ENCODE measurements at regions not wholly inside any gene's neighbourhood (a gene's known extent, or its start where the extent isn't known, plus 50 kb on each side); places are given as distances from the start of the nearest gene placed in this dataset.

DNA sequence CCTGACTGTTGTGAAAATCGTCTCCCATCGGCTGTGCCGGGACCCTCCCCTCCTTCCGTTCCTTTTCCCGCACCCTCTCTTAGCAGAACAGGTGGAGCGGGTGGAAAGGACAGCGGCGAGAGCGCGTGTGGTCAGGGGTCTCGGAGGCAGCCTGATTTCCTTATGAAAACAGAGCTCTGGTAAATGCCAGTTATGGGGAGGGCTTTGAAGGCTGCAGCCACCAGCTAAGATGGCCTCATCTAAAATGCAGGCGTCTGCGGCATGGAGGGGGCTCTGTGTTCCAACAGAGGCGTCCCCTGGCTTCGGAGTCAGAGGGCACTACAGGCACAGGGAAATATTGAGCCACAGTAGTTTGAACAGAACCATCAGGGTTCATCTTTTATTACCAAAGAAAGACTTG is 93.8 kb upstream of the SOX1 start:
- TF ChIP-seq, protein P1, sequence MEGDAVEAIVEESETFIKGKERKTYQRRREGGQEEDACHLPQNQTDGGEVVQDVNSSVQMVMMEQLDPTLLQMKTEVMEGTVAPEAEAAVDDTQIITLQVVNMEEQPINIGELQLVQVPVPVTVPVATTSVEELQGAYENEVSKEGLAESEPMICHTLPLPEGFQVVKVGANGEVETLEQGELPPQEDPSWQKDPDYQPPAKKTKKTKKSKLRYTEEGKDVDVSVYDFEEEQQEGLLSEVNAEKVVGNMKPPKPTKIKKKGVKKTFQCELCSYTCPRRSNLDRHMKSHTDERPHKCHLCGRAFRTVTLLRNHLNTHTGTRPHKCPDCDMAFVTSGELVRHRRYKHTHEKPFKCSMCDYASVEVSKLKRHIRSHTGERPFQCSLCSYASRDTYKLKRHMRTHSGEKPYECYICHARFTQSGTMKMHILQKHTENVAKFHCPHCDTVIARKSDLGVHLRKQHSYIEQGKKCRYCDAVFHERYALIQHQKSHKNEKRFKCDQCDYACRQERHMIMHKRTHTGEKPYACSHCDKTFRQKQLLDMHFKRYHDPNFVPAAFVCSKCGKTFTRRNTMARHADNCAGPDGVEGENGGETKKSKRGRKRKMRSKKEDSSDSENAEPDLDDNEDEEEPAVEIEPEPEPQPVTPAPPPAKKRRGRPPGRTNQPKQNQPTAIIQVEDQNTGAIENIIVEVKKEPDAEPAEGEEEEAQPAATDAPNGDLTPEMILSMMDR (IDR thresholded peaks at IDR 0.05), result no peak
- no peak for TF ChIP-seq POLR2A (IDR thresholded peaks at IDR 0.05)
